Retinal pigment epithelial cell (primary cell): ENCODE measurements at regions not wholly inside any gene's neighbourhood (a gene's known extent, or its start where the extent isn't known, plus 50 kb on each side); places are given as distances from the start of the nearest gene placed in this dataset.

Experiments used
- DNase-seq: peaks from one replicate; pipeline ENCODE4 v3.0.0-alpha.2; 2010; ENCODE audit warnings: low read depth
- H3K4me3 ChIP-seq: 2 replicates; pipeline ENCODE4 v1.5.1; 2011; ENCODE audit warnings: mild to moderate bottlenecking, low read length, control low read depth, moderate library complexity
- CTCF ChIP-seq: conservative IDR thresholded peaks from 2 replicates; pipeline ENCODE4 v1.5.1; 2011; ENCODE audit warnings: low read depth, low read length, control low read depth, inconsistent platforms

- DNase-seq: no peak
- H3K4me3 ChIP-seq: no peak overlapping the region
- TF ChIP-seq CTCF: no peak
Measured at GRCh38 chr12:125211464-125211863, 146.2 kb downstream of the AACS start.

- no peak for DNase-seq
- no peak overlapping the region for H3K4me3 ChIP-seq
- TF ChIP-seq CTCF: no peak
Measured at GRCh38 chr12:125214289-125214688, 149.1 kb downstream of the AACS start.

GRCh38 chr12:125216756-125217155 lies 151.5 kb downstream of the AACS start:
- H3K4me3 ChIP-seq: no peak overlapping the region
- no peak for TF ChIP-seq CTCF
- no peak for DNase-seq

GRCh38 chr12:125217308-125217707 lies 152.1 kb downstream of the AACS start:
- no peak for TF ChIP-seq CTCF
- DNase-seq: no peak
- H3K4me3 ChIP-seq: no peak overlapping the region

- TF ChIP-seq CTCF: no peak
- DNase-seq: no peak
- no peak overlapping the region for H3K4me3 ChIP-seq
Measured at GRCh38 chr12:125218952-125219351, 153.7 kb downstream of the AACS start.

- no peak for TF ChIP-seq CTCF
- DNase-seq: peak; percentile 15
- H3K4me3 ChIP-seq: no peak overlapping the region
Measured at GRCh38 chr12:125220404-125221273, 155.4 kb downstream of the AACS start.

- no peak overlapping the region for H3K4me3 ChIP-seq
- DNase-seq: no peak
- no peak for TF ChIP-seq CTCF
Measured at GRCh38 chr12:125221602-125222001, 156.4 kb downstream of the AACS start.
